Effector CD8-positive, alpha-beta T cell (primary cell): ENCODE measurements at regions not wholly inside any gene's neighbourhood (a gene's known extent, or its start where the extent isn't known, plus 50 kb on each side); places are given as distances from the start of the nearest gene placed in this dataset.

Source experiments
- DNase-seq: peaks from one replicate; lab custom pipeline; 2025; lab: John Stamatoyannopoulos, UW

- no peak for DNase-seq
Observed at GRCh38 chr5:124922255-124922975, 176.0 kb upstream of the ZNF608 start.

GRCh38 chr5:124923131-124923530, 176.7 kb upstream of the ZNF608 start:
- DNase-seq = no peak

DNA sequence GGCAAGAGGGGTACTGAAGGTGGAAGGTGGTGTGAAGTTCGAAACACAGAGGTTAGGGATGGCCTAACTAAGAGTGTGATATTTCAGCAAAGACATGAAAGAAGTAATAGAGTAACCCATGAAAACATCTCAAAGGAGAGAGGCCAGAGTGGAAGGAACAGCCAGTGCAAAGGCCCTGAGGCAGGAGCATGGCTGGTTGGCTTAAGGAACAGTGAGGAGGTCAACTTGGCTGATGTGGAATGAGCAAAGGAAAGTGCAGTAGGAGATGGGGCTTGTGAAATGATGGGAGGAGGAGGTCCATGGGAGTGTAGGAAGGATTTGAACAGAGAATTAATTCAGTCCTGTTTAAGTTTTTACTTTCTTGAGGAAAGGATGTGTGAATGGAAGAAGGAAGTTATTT, 178.3 kb upstream of the ZNF608 start:
- no peak for DNase-seq

DNA sequence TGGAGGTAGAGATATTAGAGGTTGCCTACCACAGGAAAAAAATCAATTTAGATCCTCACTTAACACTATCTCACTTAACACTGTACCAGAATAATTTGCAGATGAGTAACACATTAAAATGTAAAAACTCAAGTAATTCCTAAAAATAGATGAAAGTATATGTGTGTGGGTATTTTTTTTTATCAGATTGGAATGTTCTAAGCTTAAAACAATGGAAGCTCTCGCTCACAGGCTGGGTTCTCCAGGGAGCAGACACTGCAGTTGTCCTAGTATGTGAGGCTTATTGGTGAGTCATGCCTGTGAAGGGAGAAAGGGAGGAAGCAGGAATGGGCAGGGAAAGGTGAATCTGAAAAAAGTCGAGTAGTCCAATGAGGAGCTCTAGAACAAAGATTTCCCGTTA, 181.3 kb upstream of the ZNF608 start:
- no peak for DNase-seq

GRCh38 chr5:124929000-124929399, 182.6 kb upstream of the ZNF608 start:
- DNase-seq = no peak

DNA sequence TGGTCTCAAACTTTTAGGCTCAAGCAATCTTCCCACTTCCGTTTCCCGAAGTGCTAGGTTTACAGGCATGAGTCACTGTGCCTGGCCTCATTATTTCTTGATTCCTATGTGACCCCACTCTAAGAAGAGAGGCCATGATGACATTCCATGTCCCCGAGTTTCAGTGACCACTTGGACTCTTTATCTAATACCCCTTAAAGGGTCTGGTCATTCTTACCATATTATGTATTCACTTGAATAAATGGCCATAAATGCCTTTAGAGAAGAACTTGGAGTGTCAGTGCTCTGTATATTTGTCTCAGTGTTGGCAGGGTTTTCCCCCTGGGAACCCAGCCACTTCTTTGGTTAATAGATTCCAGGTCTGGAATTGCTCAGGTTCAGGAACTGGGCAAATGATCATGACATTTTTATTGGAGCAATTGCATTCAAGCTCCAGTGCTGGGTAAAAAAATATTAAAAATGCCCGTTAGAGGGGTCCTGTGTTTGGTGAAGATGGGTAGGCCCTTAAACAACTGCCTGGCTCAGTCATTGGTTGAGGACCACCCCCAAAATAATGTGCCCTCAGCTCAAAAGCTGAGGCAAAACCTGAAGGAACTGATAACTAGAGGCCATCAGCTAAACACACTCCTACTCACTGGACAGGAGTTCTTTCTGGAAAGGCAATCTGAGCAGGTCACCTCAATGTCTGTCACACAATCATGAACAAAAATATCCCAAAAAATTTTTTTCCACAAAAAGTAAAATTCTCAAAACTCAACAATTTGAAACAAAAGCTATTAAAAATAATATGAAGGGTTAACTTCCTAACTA, 186.6 kb upstream of the ZNF608 start:
- DNase-seq = no peak

- no peak for DNase-seq
Observed at GRCh38 chr5:124935065-124935464, 188.6 kb upstream of the ZNF608 start.

GRCh38 chr5:124936626-124936933, 190.1 kb upstream of the ZNF608 start:
- DNase-seq = no peak

GRCh38 chr5:124941051-124942049, 194.9 kb upstream of the ZNF608 start:
- no peak for DNase-seq

DNA sequence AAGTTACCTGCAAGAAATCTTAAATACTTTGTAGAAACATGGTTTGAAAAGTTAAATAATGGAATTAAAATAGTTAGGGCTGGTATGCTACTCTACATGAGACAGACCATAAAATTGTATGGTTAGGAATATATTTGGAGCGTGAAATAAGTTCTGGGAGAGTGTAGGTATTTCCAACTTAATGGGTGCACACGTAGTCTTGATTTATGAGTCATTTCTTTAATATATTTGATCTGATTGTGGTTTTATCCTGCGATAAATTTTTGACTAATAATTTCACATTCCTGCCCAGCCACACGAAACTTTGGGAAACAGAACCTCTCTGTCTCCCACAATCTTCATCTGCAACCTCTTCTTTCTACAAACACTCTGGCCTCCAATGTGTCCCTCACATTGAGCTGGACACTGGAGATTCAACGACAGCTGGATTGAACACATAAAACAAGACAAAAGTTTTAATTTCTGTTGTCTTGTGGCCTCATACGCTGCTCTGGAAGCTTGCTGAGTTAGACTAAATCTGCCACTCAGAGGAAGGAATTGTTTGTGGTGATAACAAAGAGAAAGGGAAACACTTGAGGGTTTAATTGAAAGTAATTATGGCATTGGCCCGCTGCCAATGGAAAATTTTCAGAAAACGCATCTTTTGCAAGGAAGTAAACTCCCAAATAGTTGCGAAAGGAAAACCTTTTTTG, 201.8 kb upstream of the ZNF608 start:
- DNase-seq = no peak

DNA sequence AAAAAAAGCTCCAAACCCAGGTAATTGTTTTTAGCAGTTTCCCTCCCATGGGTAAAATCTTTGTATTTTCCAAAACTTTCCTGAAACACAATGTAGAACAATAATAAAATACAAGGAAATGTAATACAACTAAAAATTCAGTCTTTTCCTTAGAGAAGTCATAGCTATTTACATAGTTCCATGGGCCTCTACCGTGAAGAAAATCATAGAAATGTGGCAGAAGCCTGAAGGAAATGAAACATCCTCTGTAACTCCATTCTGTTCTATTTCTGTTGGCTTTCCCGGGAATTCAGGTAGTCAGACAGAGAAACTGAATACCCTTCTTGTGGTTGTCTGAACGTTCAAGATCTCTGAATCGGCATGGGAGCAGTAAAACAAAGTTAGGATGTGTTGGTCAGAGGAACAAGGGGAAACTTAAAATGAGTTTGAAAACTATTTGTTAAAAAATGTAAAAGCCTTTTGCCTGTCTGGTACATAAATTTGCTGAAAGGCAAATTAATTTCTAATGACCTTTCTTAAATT, 202.4 kb upstream of the ZNF608 start:
- DNase-seq = no peak

GRCh38 chr5:124949862-124950261, 203.4 kb upstream of the ZNF608 start:
- no peak for DNase-seq

DNA sequence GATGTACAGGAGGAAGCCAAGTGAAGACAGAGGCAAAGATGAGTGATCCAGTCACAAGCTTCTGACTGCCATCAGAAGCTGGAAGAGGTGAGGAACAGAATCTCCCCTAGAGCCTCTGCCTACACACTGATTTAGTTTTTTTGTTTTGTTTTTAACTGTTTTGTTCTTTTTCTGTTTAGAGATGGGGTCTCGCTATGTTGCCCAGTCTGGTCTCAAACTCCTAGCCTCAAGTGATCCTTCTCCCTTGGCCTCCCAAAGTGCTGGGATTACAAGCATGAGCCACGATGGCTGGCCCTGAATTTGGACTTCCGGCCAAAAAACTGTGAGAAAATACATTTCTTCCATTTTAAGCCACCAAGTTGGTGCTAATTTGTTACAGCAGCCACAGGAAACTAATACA, 204.7 kb upstream of the ZNF608 start:
- no peak for DNase-seq

GRCh38 chr5:124951661-124952060, 205.2 kb upstream of the ZNF608 start:
- DNase-seq = no peak

DNA sequence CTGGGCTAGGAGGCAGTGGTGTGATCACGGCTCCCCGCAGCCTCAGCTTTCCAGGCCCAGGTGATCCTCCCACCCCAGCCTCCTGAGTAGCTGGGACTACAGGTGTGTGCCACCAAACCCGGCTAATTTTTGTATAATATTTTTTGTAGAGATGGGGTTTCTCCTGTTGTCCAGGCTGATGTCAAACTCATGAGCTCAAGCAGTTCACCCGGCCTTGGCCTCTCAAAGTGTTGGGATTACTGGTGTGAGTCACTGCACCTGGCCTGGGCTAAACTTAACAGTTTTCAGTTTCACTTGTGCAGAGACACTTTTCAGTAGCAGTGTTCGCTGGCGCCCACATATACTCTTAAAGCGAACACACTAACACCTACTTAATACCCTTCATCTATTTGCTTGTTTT, 205.6 kb upstream of the ZNF608 start:
- DNase-seq = no peak

DNA sequence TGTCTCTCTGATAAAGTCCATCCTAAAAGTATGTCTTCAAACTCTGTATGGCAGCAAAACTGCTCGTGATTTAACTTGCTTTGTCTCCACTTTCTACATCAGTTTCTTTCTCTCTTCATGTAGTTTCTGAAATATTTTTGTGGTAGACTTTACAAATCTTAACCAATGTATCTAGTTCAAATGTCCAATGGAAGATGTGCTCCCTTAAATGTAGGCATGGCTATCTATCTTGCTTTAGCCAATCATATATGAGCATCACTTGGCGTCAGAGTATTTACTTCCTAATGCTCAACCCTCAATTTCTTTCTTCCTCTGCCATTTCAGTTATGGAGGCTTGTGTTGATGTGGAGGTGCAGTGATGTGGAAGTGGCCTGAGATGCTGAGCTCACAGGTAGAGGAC, 206.1 kb upstream of the ZNF608 start:
- DNase-seq = no peak

DNA sequence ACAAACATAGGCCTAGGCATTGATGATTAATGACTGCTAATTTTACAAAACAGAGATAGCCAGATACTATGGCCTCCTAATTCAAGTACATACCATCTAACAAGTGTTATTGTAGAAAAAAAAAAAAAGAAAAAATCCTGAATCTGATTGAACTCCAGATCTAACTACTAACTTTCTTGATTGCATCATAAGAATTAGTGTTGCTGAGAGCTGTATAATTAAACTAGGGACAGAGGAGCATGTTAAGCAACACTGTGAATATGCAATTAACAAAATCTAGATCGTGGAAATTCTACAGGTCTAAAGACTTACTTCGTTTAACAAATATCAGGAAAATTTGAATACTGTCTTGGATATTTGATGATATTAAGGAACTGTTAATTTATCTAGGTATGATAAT, 208.3 kb upstream of the ZNF608 start:
- DNase-seq = no peak

GRCh38 chr5:124956471-124957029, 210.1 kb upstream of the ZNF608 start:
- no peak for DNase-seq

GRCh38 chr5:124957063-124957462, 210.6 kb upstream of the ZNF608 start:
- no peak for DNase-seq

DNA sequence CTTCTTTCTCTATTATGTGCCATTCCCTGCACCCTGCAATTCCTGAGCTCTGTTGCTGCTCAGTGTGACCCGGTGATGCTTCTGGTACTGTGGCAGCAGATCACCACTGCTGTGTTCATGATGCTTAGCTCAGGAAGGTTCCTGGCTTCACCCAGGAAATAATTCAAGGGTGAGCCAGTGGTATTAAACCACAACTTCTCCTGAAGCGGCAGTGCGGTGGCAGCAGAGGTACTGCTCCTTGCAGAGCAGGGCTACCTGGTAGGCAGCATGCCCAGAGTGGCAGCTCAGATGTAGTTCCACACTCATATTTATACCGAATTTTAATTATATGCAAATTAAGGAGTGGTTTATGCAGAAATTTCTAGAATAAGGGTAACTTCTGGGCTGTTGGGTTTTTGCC, 213.8 kb upstream of the ZNF608 start:
- DNase-seq = no peak

- DNase-seq = no peak
Observed at GRCh38 chr5:124961521-124961920, 215.1 kb upstream of the ZNF608 start.
